DND-41 (cell line): ENCODE measurements at regions not wholly inside any gene's neighbourhood (a gene's known extent, or its start where the extent isn't known, plus 50 kb on each side); places are given as distances from the start of the nearest gene placed in this dataset.

Experiments
- ATAC-seq: fragments of 200-7000 bp; cut with Tn5 transposase; 3 replicates; pipeline ENCODE4 v1.9.1; 2021; ENCODE audit warnings: low read depth; ENCODE audit not compliant: insufficient read depth
- DNase-seq: peaks from one replicate; pipeline ENCODE4 v3.0.0-alpha.2; 2020
- H2AFZ ChIP-seq: 2 replicates; pipeline ENCODE4 v1.6.0; 2012; ENCODE audit warnings: low read depth, low read length
- H3K27ac ChIP-seq: 2 replicates; pipeline ENCODE4 v1.5.1; 2012; ENCODE audit warnings: low read length, inconsistent platforms
- H3K27me3 ChIP-seq: fragments of 200-600 bp; sonication (generic); 2 replicates; pipeline ENCODE4 v1.6.0; 2012; ENCODE audit warnings: low read length, mild to moderate bottlenecking, inconsistent platforms; ENCODE audit not compliant: insufficient read depth, poor library complexity
- H3K36me3 ChIP-seq: 2 replicates; pipeline ENCODE4 v1.5.1; 2012; ENCODE audit warnings: low read length, inconsistent platforms; ENCODE audit not compliant: insufficient read depth
- H3K4me1 ChIP-seq: 2 replicates; pipeline ENCODE4 v1.5.1; 2012; ENCODE audit warnings: mild to moderate bottlenecking, low read length; ENCODE audit not compliant: insufficient read depth
- H3K4me2 ChIP-seq: 2 replicates; pipeline ENCODE4 v1.6.0; 2012; ENCODE audit warnings: mild to moderate bottlenecking, moderate library complexity, low read length, inconsistent platforms; ENCODE audit not compliant: insufficient read depth
- H3K4me3 ChIP-seq, 2 experiments: fragments of 200-600 bp in 1 of 2; shearing (Covaris generic) in 1 of 2; 2 replicates each; pipeline ENCODE4 v1.5.1; 2012 to 2016; ENCODE audit warnings: inconsistent platforms in 2 of 2, low read length in 2 of 2, mild to moderate bottlenecking in 2 of 2, low read depth in 1 of 2, moderate library complexity in 1 of 2
- H3K79me2 ChIP-seq: 2 replicates; pipeline ENCODE4 v1.6.0; 2012; ENCODE audit warnings: low read length, inconsistent platforms; ENCODE audit not compliant: insufficient read depth
- H3K9ac ChIP-seq: 2 replicates; pipeline ENCODE4 v1.6.0; 2012; ENCODE audit warnings: low read depth, mild to moderate bottlenecking, inconsistent platforms, low read length, moderate library complexity
- H3K9me3 ChIP-seq: 2 replicates; pipeline ENCODE4 v1.5.1; 2012; ENCODE audit warnings: low read length, moderate library complexity, mild to moderate bottlenecking, inconsistent platforms; ENCODE audit not compliant: insufficient read depth, severe bottlenecking
- H4K20me1 ChIP-seq: 2 replicates; pipeline ENCODE4 v1.6.0; 2012; ENCODE audit warnings: low read length; ENCODE audit not compliant: insufficient read depth
- CTCF ChIP-seq: IDR thresholded peaks from 2 replicates; pipeline ENCODE4 v1.5.1; 2012; ENCODE audit warnings: borderline replicate concordance, low read length, moderate library complexity, mild to moderate bottlenecking; ENCODE audit not compliant: poor library complexity, severe bottlenecking; ENCODE audit errors: extremely low read depth
- EZH2 ChIP-seq: IDR thresholded peaks from 3 replicates; pipeline ENCODE4 v1.6.1; 2012; ENCODE audit warnings: borderline replicate concordance, low read depth, mild to moderate bottlenecking, moderate library complexity, low read length, inconsistent platforms; ENCODE audit not compliant: severe bottlenecking

DNA sequence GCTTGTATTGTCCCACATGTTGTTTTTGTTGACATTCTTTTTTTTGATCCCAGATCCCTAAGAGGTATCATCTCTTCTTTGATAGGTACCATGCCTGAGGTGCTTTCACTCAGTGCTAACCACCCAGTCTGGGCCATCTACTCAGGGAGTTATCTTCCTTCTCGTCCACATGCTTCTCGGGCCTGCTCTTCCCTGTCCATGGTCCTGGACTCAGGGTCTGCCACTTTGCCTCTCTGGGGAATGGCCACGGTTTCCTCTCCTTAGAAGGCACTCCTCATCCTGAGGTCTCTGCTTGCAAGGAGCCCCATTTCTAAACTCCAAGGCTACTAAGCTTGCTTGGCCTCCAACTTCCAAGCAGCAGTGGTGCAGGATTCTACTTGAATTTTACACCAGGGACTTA lies 227.0 kb upstream of the NCAM1 start:
- Histone ChIP-seq H3K27me3 (no peaks in the 10 kb centered on the region), H3K9ac (no peak overlapping the region), H3K4me3 (no peak overlapping the region), H3K27ac (no peak overlapping the region), H2AFZ (no peak overlapping the region), H3K36me3 (no peaks in the 10 kb centered on the region), H3K4me2 (no peak overlapping the region), H3K4me1 (no peaks in the 10 kb centered on the region), H4K20me1 (no peaks in the 10 kb centered on the region), H3K79me2 (no peaks in the 10 kb centered on the region), H3K9me3 (no peaks in the 10 kb centered on the region)
- ATAC-seq (peak; percentile 68; the same call in 1 of the 3 replicates), DNase-seq (peak; percentile 40)
- TF ChIP-seq CTCF (no peak), EZH2 (no peak)

- Histone ChIP-seq H2AFZ (no peak overlapping the region), H3K4me3 (no peak overlapping the region)
Measured at GRCh38 chr11:112735470-112735869, 225.8 kb upstream of the NCAM1 start.

GRCh38 chr11:112744041-112744440 lies 217.2 kb upstream of the NCAM1 start:
- H3K9me3 ChIP-seq, result no peaks in the 10 kb centered on the region
- no peaks in the 10 kb centered on the region for H3K79me2 ChIP-seq
- H3K36me3 ChIP-seq, result no peaks in the 10 kb centered on the region
- no peak overlapping the region for H3K4me2 ChIP-seq
- H2AFZ ChIP-seq, result no peak overlapping the region
- no peak overlapping the region for H3K27ac ChIP-seq
- peaks cover 4% of the 10 kb centered on the region; the same call in 1 of the 2 replicates for H3K4me1 ChIP-seq
- H4K20me1 ChIP-seq, result no peaks in the 10 kb centered on the region
- TF ChIP-seq EZH2 (no peak), CTCF (no peak)
- ATAC-seq, result no peak
- DNase-seq, result no peak
- H3K9ac ChIP-seq, result no peak overlapping the region
- no peaks in the 10 kb centered on the region for H3K27me3 ChIP-seq
- H3K4me3 ChIP-seq, result no peak overlapping the region

More at GRCh38 chr11:112735470-112735869, 225.8 kb upstream of the NCAM1 start:
- H3K9ac ChIP-seq, result no peak overlapping the region
- H3K36me3 ChIP-seq, result no peaks in the 10 kb centered on the region
- no peaks in the 10 kb centered on the region for H3K79me2 ChIP-seq
- no peaks in the 10 kb centered on the region for H3K9me3 ChIP-seq
- no peak overlapping the region for H3K4me2 ChIP-seq
- no peak for TF ChIP-seq CTCF
- TF ChIP-seq EZH2, result no peak
- no peaks in the 10 kb centered on the region for H3K27me3 ChIP-seq
- H4K20me1 ChIP-seq, result no peaks in the 10 kb centered on the region
- ATAC-seq (no peak), DNase-seq (no peak)
- H3K4me1 ChIP-seq, result no peaks in the 10 kb centered on the region
- H3K27ac ChIP-seq, result no peak overlapping the region

- TF ChIP-seq EZH2 (no peak), CTCF (no peak)
- Histone ChIP-seq H3K27ac (no peak overlapping the region), H3K27me3 (no peaks in the 10 kb centered on the region), H3K4me3 (peak overlapping the region in 1 of 2 experiments; percentile 36; a peak in 2 of 4 replicates), H3K4me1 (peaks cover 4% of the 10 kb centered on the region; the same call in 1 of the 2 replicates), H3K4me2 (peak overlapping the region; percentile 51), H3K36me3 (no peaks in the 10 kb centered on the region), H2AFZ (peak overlapping the region; percentile 44), H4K20me1 (no peaks in the 10 kb centered on the region), H3K79me2 (no peaks in the 10 kb centered on the region), H3K9me3 (no peaks in the 10 kb centered on the region), H3K9ac (no peak overlapping the region)
- DNase-seq (peak; percentile 54), ATAC-seq (peak; percentile 87)
Measured at GRCh38 chr11:112745973-112746372, 215.2 kb upstream of the NCAM1 start.
